Stimulated activated naive CD8-positive, alpha-beta T cell treated with anti-CD3 and anti-CD28 coated beads, Interleukin-15, amount 100 ng/mL, for 72 hours (primary cell): ENCODE measurements at regions not wholly inside any gene's neighbourhood (a gene's known extent, or its start where the extent isn't known, plus 50 kb on each side); places are given as distances from the start of the nearest gene placed in this dataset.
A peak's percentile ranks its signal among the peaks of the same experiment; 100 is the strongest.

Experiments
- ATAC-seq: fragments of 150-1000 bp; cut with Tn5 transposase; 2 replicates; pipeline ENCODE4 v1.10.0; 2021; ENCODE audit warnings: mild to moderate bottlenecking, moderate library complexity
- DNase-seq, 2 donors: peaks; one replicate each; pipeline ENCODE4 v3.0.0; 2021 to 2022
- H3K27ac Mint-ChIP-seq, 2 donors: one replicate each; pipeline ENCODE4 v1.8.0; 2022; ENCODE audit warnings: mild to moderate bottlenecking in 2 of 2, mixed read lengths in 2 of 2, moderate library complexity in 2 of 2
- H3K27me3 Mint-ChIP-seq: one replicate; pipeline ENCODE4 v1.8.0; 2022; ENCODE audit warnings: mixed read lengths
- H3K4me1 Mint-ChIP-seq: one replicate; pipeline ENCODE4 v1.8.0; 2022; ENCODE audit warnings: mild to moderate bottlenecking, mixed read lengths
- H3K4me3 Mint-ChIP-seq, 2 donors: one replicate each; pipeline ENCODE4 v1.8.0; 2022; ENCODE audit warnings: mild to moderate bottlenecking in 2 of 2, mixed read lengths in 2 of 2, moderate library complexity in 1 of 2
- H3K9me3 Mint-ChIP-seq, 2 donors: one replicate each; pipeline ENCODE4 v1.8.0; 2022; ENCODE audit warnings: mixed read lengths in 2 of 2

GRCh38 chr4:149116806-149117205 lies 674.6 kb upstream of the NR3C2 start:
- Mint-ChIP-seq H3K4me1 (no peaks in the 10 kb centered on the region), H3K27ac (no peak overlapping the region), H3K4me3 (no peak overlapping the region), H3K9me3 (no peaks in the 10 kb centered on the region), H3K27me3 (no peaks in the 10 kb centered on the region)
- DNase-seq (no peak), ATAC-seq (no peak)

- H3K27me3 Mint-ChIP-seq: no peaks in the 10 kb centered on the region
- H3K27ac Mint-ChIP-seq: no peak overlapping the region
- DNase-seq: no peak
- ATAC-seq: no peak
- no peak overlapping the region for H3K4me3 Mint-ChIP-seq
- no peaks in the 10 kb centered on the region for H3K4me1 Mint-ChIP-seq
- H3K9me3 Mint-ChIP-seq: no peaks in the 10 kb centered on the region
Measured at GRCh38 chr4:149113804-149114430, 671.7 kb upstream of the NR3C2 start.

GRCh38 chr4:149112109-149112508 lies 669.9 kb upstream of the NR3C2 start:
- Mint-ChIP-seq H3K27ac (no peak overlapping the region), H3K4me1 (no peaks in the 10 kb centered on the region), H3K27me3 (no peaks in the 10 kb centered on the region), H3K9me3 (no peaks in the 10 kb centered on the region), H3K4me3 (no peak overlapping the region)
- no peak for ATAC-seq
- DNase-seq: no peak

GRCh38 chr4:149110481-149110880 lies 668.3 kb upstream of the NR3C2 start:
- H3K9me3 Mint-ChIP-seq: no peaks in the 10 kb centered on the region
- no peak overlapping the region for H3K4me3 Mint-ChIP-seq
- H3K27ac Mint-ChIP-seq: no peak overlapping the region
- ATAC-seq (no peak), DNase-seq (no peak)
- H3K27me3 Mint-ChIP-seq: no peaks in the 10 kb centered on the region
- H3K4me1 Mint-ChIP-seq: no peaks in the 10 kb centered on the region

GRCh38 chr4:149108626-149109025 lies 666.4 kb upstream of the NR3C2 start:
- Mint-ChIP-seq H3K4me3 (no peak overlapping the region), H3K4me1 (no peaks in the 10 kb centered on the region), H3K9me3 (no peaks in the 10 kb centered on the region), H3K27ac (no peak overlapping the region), H3K27me3 (no peaks in the 10 kb centered on the region)
- no peak for DNase-seq
- ATAC-seq: no peak

- ATAC-seq: no peak
- Mint-ChIP-seq H3K9me3 (peaks cover 3 to 10% of the 10 kb centered on the region in 2 donors), H3K27me3 (no peaks in the 10 kb centered on the region), H3K4me1 (no peaks in the 10 kb centered on the region), H3K4me3 (no peak overlapping the region), H3K27ac (no peak overlapping the region)
- no peak for DNase-seq
Measured at GRCh38 chr4:149102765-149103164, 660.6 kb upstream of the NR3C2 start.

- no peak overlapping the region for H3K4me3 Mint-ChIP-seq
- ATAC-seq: no peak
Measured at GRCh38 chr4:149101649-149102048, 659.4 kb upstream of the NR3C2 start.

GRCh38 chr4:149095811-149096210 lies 653.6 kb upstream of the NR3C2 start:
- H3K4me3 Mint-ChIP-seq: no peak overlapping the region
- H3K27ac Mint-ChIP-seq: no peak overlapping the region
- no peaks in the 10 kb centered on the region for H3K4me1 Mint-ChIP-seq
- H3K27me3 Mint-ChIP-seq: no peaks in the 10 kb centered on the region
- DNase-seq (no peak), ATAC-seq (no peak)
- H3K9me3 Mint-ChIP-seq: peaks cover 21 to 35% of the 10 kb centered on the region in 2 donors

More at GRCh38 chr4:149101649-149102048, 659.4 kb upstream of the NR3C2 start:
- Mint-ChIP-seq H3K4me1 (no peaks in the 10 kb centered on the region), H3K27ac (no peak overlapping the region), H3K27me3 (no peaks in the 10 kb centered on the region), H3K9me3 (peaks cover 10 to 11% of the 10 kb centered on the region in 2 donors)
- no peak for DNase-seq

GRCh38 chr4:149095001-149095400 lies 652.8 kb upstream of the NR3C2 start:
- Mint-ChIP-seq H3K4me1 (no peaks in the 10 kb centered on the region), H3K27ac (no peak overlapping the region), H3K4me3 (no peak overlapping the region), H3K9me3 (peaks cover 21 to 35% of the 10 kb centered on the region in 2 donors), H3K27me3 (no peaks in the 10 kb centered on the region)
- DNase-seq (no peak), ATAC-seq (no peak)

- no peak for DNase-seq
- no peak for ATAC-seq
- H3K9me3 Mint-ChIP-seq: peaks cover 0 to 8% of the 10 kb centered on the region in 2 donors
- H3K4me3 Mint-ChIP-seq: no peak overlapping the region
- H3K27me3 Mint-ChIP-seq: no peaks in the 10 kb centered on the region
- no peak overlapping the region for H3K27ac Mint-ChIP-seq
- no peaks in the 10 kb centered on the region for H3K4me1 Mint-ChIP-seq
Measured at GRCh38 chr4:149084144-149084543, 641.9 kb upstream of the NR3C2 start.

- DNase-seq (no peak), ATAC-seq (no peak)
- Mint-ChIP-seq H3K4me3 (no peak overlapping the region), H3K4me1 (no peaks in the 10 kb centered on the region), H3K27ac (no peak overlapping the region), H3K9me3 (no peaks in the 10 kb centered on the region), H3K27me3 (no peaks in the 10 kb centered on the region)
Measured at GRCh38 chr4:149077181-149077580, 635.0 kb upstream of the NR3C2 start.

- DNase-seq (no peak), ATAC-seq (no peak)
- H3K4me3 Mint-ChIP-seq: no peak overlapping the region
- no peaks in the 10 kb centered on the region for H3K9me3 Mint-ChIP-seq
- no peak overlapping the region for H3K27ac Mint-ChIP-seq
- H3K27me3 Mint-ChIP-seq: no peaks in the 10 kb centered on the region
- H3K4me1 Mint-ChIP-seq: no peaks in the 10 kb centered on the region
Measured at GRCh38 chr4:149076401-149076800, 634.2 kb upstream of the NR3C2 start.

GRCh38 chr4:149072384-149072783 lies 630.2 kb upstream of the NR3C2 start:
- DNase-seq (no peak), ATAC-seq (no peak)
- no peak overlapping the region for H3K4me3 Mint-ChIP-seq
- no peaks in the 10 kb centered on the region for H3K4me1 Mint-ChIP-seq
- no peaks in the 10 kb centered on the region for H3K9me3 Mint-ChIP-seq
- no peak overlapping the region for H3K27ac Mint-ChIP-seq
- H3K27me3 Mint-ChIP-seq: no peaks in the 10 kb centered on the region

GRCh38 chr4:149065753-149066152 lies 623.5 kb upstream of the NR3C2 start:
- Mint-ChIP-seq H3K9me3 (peaks cover 8 to 12% of the 10 kb centered on the region in 2 donors), H3K4me1 (no peaks in the 10 kb centered on the region), H3K27me3 (peaks cover 39% of the 10 kb centered on the region), H3K27ac (no peak overlapping the region), H3K4me3 (no peak overlapping the region)
- ATAC-seq: no peak
- no peak for DNase-seq

GRCh38 chr4:149062997-149063396 lies 620.8 kb upstream of the NR3C2 start:
- H3K4me3 Mint-ChIP-seq: no peak overlapping the region
- ATAC-seq: no peak
- peaks cover 39% of the 10 kb centered on the region for H3K27me3 Mint-ChIP-seq
- peaks cover 8 to 12% of the 10 kb centered on the region in 2 donors for H3K9me3 Mint-ChIP-seq
- no peak for DNase-seq
- no peak overlapping the region for H3K27ac Mint-ChIP-seq
- no peaks in the 10 kb centered on the region for H3K4me1 Mint-ChIP-seq

GRCh38 chr4:149057594-149057993 lies 615.4 kb upstream of the NR3C2 start:
- Mint-ChIP-seq H3K9me3 (no peaks in the 10 kb centered on the region), H3K4me1 (no peaks in the 10 kb centered on the region), H3K4me3 (no peak overlapping the region), H3K27ac (peak overlapping the region in 1 of 2 donors; percentile 40), H3K27me3 (no peaks in the 10 kb centered on the region)
- ATAC-seq: no peak
- no peak for DNase-seq

GRCh38 chr4:149056615-149057014 lies 614.4 kb upstream of the NR3C2 start:
- no peaks in the 10 kb centered on the region for H3K9me3 Mint-ChIP-seq
- no peaks in the 10 kb centered on the region for H3K27me3 Mint-ChIP-seq
- no peaks in the 10 kb centered on the region for H3K4me1 Mint-ChIP-seq
- H3K27ac Mint-ChIP-seq: no peak overlapping the region
- ATAC-seq (no peak), DNase-seq (no peak)
- no peak overlapping the region for H3K4me3 Mint-ChIP-seq
